Heart right ventricle (tissue), 16 donors: ENCODE measurements at regions not wholly inside any gene's neighbourhood (a gene's known extent, or its start where the extent isn't known, plus 50 kb on each side); places are given as distances from the start of the nearest gene placed in this dataset.

Experiments
- ATAC-seq, 8 donors: fragments of 200-7000 bp; cut with Tn5 transposase; one replicate each; pipeline ENCODE4 v1.9.1; 2020; ENCODE audit warnings: mild to moderate bottlenecking in 8 of 8, moderate library complexity in 8 of 8, moderate number of reproducible peaks in 1 of 8
- DNase-seq, 2 donors: peaks; one replicate each; pipeline ENCODE4 v3.0.0-alpha.2; 2020
- H3K27ac ChIP-seq, 10 donors: fragments of 200-600 bp; sonication (generic) in 2 of 10; one replicate each; pipeline versions ENCODE4 v1.5.0 to v1.8.0; 2020 to 2022; ENCODE audit warnings: mild to moderate bottlenecking in 3 of 10
- H3K27me3 ChIP-seq, 7 donors: fragments of 200-600 bp; one replicate each; pipeline ENCODE4 v1.8.0; 2021 to 2022; ENCODE audit warnings: mild to moderate bottlenecking in 2 of 7
- H3K36me3 ChIP-seq, 9 donors: fragments of 200-600 bp; sonication (generic) in 1 of 9; one replicate each; pipeline versions ENCODE4 v1.5.0 to v1.8.0; 2020 to 2022; ENCODE audit warnings: mild to moderate bottlenecking in 2 of 9
- H3K4me1 ChIP-seq, 9 donors: fragments of 200-600 bp; sonication (generic) in 1 of 9; one replicate each; pipeline versions ENCODE4 v1.5.0 to v1.8.0; 2020 to 2022; ENCODE audit warnings: mild to moderate bottlenecking in 4 of 9
- H3K4me3 ChIP-seq, 10 donors: fragments of 200-600 bp; sonication (generic) in 2 of 10; one replicate each; pipeline versions ENCODE4 v1.5.0 to v1.8.0; 2020 to 2022; ENCODE audit warnings: mild to moderate bottlenecking in 7 of 10, moderate library complexity in 2 of 10
- H3K9me3 ChIP-seq, 11 donors: fragments of 200-600 bp in 10 of 11; sonication (generic) in 2 of 11; one replicate each; pipeline versions ENCODE4 v1.5.0 to v1.8.0; 2013 to 2022; ENCODE audit warnings: mild to moderate bottlenecking in 2 of 11, control low read depth in 1 of 11, moderate library complexity in 1 of 11
- CTCF ChIP-seq, 9 donors: fragments of 200-600 bp; sonication (generic) in 2 of 9; IDR thresholded peaks; one replicate each; pipeline versions ENCODE4 v1.5.0 to v1.8.0; 2021 to 2022; ENCODE audit warnings: antibody characterized with exemption in 9 of 9, mild to moderate bottlenecking in 5 of 9, moderate library complexity in 1 of 9
- WGBS, 2 donors: extraction: QIAGEN DNeasy Blood & Tissue Kit; methylation state at CpG; one replicate each; pipeline ENCODE4 v1.1.7; 2013; ENCODE audit warnings: inconsistent platforms in 1 of 2; 5-methylcytosine and 5-hydroxymethylcytosine counted together
- intact Hi-C, 10 donors: fragments of 100-400 bp; cut with DNase I; formaldehyde crosslinking; loops; one replicate each; pipeline versions ENCODE4 v1.11.1 to v1.14.2; 2022
- donor health status: Arrhythmogenic right ventricular cardiomyopathy.
- donor health status: ischemic (EF 13 %, LVEDD 7.1; RV severe dilation, severe dysfunction).
- donor health status: healthy with polysubstance abuse.
- donor health status: DM: no; HTN: yes; CAD: no.
- donor health status: DM: no; HTN: no; CAD: no.
- donor health status: ischemic (EF 25% LVEDD 6.9; RV normal size, moderate dysfunction).
- donor health status: ischemic (EF 25% LVEDD 5.7; RV mildly dilated, moderate dysfunction).
- donor health status: healthy.
- donor health status: DM: yes; HTN: yes; CAD: no.
- donor health status: Ischemic cardiomyopathy.
- donor health status: ischemic (EF 35%, LVEDD 5.7; RV mildly dilated, moderate dysfunction).
- donor health status: nonischemic (EF 11% LVEDD 7.7; RV severe dilation, severe dysfunction).
- donor health status: DM: yes; HTN: yes; CAD: no.
- donor health status: PGD.
- donor health status: ischemic (EF 29% LVEDD 5.4; RV normal size, mild dysfunction).
- donor health status: nonischemic (EF 23%, LVEDD 6.1; RV moderate dilation, normal function).

DNA sequence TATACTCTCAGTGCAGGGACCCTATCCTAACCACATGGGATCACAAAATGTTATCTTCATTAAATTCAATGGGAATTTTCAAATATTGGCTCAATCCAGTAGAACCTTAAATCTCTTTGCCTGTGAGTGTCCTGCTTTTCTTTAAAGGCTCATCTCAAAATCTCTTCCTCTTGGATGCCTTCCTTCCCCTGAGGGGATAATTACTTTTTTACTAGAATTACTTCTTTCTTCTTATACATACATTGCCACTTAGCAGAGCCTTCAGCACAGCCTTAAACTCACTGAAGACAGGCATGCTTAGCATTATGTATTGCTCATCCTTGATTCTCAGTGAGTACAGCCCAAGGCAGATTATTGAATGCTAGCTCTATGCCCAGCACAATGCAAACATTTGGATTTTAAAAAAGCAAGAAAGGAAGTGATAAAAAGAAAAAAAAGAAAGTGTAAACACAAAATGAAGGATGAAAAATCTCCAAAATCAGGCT, 1918.0 kb upstream of the FLRT2 start:
- Histone ChIP-seq H3K4me1 (no peaks in the 10 kb centered on the region), H3K36me3 (no peaks in the 10 kb centered on the region), H3K27me3 (no peaks in the 10 kb centered on the region), H3K4me3 (no peak overlapping the region), H3K9me3 (peaks cover 0 to 9% (median 0%) of the 10 kb centered on the region in 11 donors), H3K27ac (no peak overlapping the region)
- DNase-seq = no peak
- intact Hi-C loops = no loop called here
- ATAC-seq = no peak
- TF ChIP-seq CTCF (IDR thresholded peaks at IDR 0.05) = no peak

DNA sequence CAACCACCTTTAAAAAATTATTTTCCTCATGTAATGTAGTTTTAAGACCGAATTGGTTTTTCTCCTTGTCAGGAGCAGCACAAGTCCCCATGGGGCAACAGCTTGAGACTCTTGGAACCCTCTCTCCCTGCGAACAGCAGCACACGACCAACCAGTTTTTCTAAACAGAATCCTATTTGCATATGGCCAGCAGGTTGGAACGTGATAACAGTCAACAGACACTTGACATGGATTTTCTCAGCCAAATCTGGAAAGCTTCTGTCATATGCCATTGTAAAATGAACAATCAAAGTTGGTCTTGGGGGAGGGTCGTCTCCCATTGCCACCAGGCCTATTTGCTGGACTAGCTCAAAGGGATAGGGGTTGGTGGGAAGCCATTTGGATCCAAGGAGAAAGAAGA, 1915.0 kb upstream of the FLRT2 start:
- intact Hi-C loops = no loop called here
- no peak for DNase-seq
- H3K9me3 ChIP-seq = no peaks in the 10 kb centered on the region
- H3K27ac ChIP-seq = no peak overlapping the region
- TF ChIP-seq CTCF (IDR thresholded peaks at IDR 0.05) = no peak
- WGBS, 2 donors = 52 to 55% methylated on average over 5 of the region's 5 CpGs
- no peaks in the 10 kb centered on the region for H3K36me3 ChIP-seq
- H3K4me1 ChIP-seq = no peaks in the 10 kb centered on the region
- no peak overlapping the region for H3K4me3 ChIP-seq
- no peak for ATAC-seq
- H3K27me3 ChIP-seq = no peaks in the 10 kb centered on the region

- TF ChIP-seq CTCF (IDR thresholded peaks at IDR 0.05) = no peak
- H3K4me1 ChIP-seq = no peaks in the 10 kb centered on the region
- WGBS, 2 donors = 52 to 67% methylated on average over 1 of the region's 1 CpG
- H3K4me3 ChIP-seq = no peak overlapping the region
- no peak for ATAC-seq
- no peak for DNase-seq
- no peaks in the 10 kb centered on the region for H3K27me3 ChIP-seq
- H3K27ac ChIP-seq = no peak overlapping the region
- peaks cover 0 to 12% (median 0%) of the 10 kb centered on the region in 11 donors for H3K9me3 ChIP-seq
- no peaks in the 10 kb centered on the region for H3K36me3 ChIP-seq
- intact Hi-C loops = no loop called here
These were observed 1905.4 kb upstream of the FLRT2 start for GRCh38 chr14:83624541-83624940.

DNA sequence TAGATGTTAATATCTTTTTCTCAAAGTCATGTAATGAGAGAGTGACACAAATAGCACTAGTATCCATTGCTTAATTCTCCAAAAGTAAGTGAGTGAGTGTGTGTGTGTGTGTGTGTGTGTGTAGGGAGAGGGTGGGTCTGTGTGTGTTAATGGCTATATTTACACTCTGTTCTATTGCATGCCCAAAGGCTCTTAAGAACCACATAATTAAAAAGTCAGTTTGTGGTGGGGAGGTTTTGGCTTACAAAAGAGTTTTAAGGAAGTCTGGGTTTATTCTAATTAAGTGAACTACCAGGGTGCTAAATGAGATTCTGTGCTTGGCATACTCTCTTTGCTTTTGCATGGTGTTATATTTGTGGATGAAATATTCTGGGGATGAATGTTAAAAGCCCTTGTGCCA, 1897.6 kb upstream of the FLRT2 start:
- Histone ChIP-seq H3K4me3 (no peak overlapping the region), H3K36me3 (no peaks in the 10 kb centered on the region), H3K4me1 (no peaks in the 10 kb centered on the region), H3K9me3 (peaks cover 0 to 25% (median 0%) of the 10 kb centered on the region in 11 donors), H3K27me3 (no peaks in the 10 kb centered on the region), H3K27ac (no peak overlapping the region)
- no peak for TF ChIP-seq CTCF (IDR thresholded peaks at IDR 0.05)
- ATAC-seq (no peak), DNase-seq (no peak)
- intact Hi-C loops = no loop called here
